ENCODE measurements at regions not wholly inside any gene's neighbourhood (a gene's known extent, or its start where the extent isn't known, plus 50 kb on each side); places are given as distances from the start of the nearest gene placed in this dataset.

GRCh38 chr4:23333946-23334878 lies 555.6 kb downstream of the PPARGC1A start:
- H3K9me3 ChIP-seq (ENCODE audit: control insufficient read depth, insufficient read depth, low read depth, low read length), result no peaks in the 10 kb centered on the region
- no peak overlapping the region for H3K4me3 ChIP-seq (ENCODE audit: low read depth in 2 of 2, low read length in 2 of 2)
- no peaks in the 10 kb centered on the region for H3K27me3 ChIP-seq (ENCODE audit: control insufficient read depth, insufficient read depth, low read length)
- in situ Hi-C loops (cut with HindIII; ENCODE audit: low pct_unique_long_range_greater_than_20kb, low sequenced_read_pairs), result no loop called here
- DNase-seq (ENCODE audit: low read depth, low spot score) (no peak), ATAC-seq (no peak)
- no TSS peak for BruUV-seq (replicated peaks)
- TF ChIP-seq POLR2AphosphoS5 (IDR thresholded peaks at IDR 0.05; ENCODE audit: low read depth, low read length) (no peak), REST (IDR thresholded peaks at IDR 0.05; ENCODE audit: insufficient read depth in 1 of 2, low read depth in 2 of 2, low read length in 1 of 2) (no peak), CTCF (IDR thresholded peaks at IDR 0.05) (no peak)
- H3K36me3 ChIP-seq (ENCODE audit: control insufficient read depth, insufficient read depth, low read length), result no peaks in the 10 kb centered on the region
- CTCF ChIA-PET, result no interaction called here
- no peaks in the 10 kb centered on the region for H3K4me1 ChIP-seq (ENCODE audit: control insufficient read depth, insufficient read depth, low read length)
- POLR2A ChIA-PET, result no interaction called here
- intact Hi-C loops (cut with micrococcal nuclease; ENCODE audit: unreplicated experiment), result no loop called here
- no peak overlapping the region for H3K27ac ChIP-seq (ENCODE audit: low read length)

- CTCF ChIA-PET, result no interaction called here
- TF ChIP-seq POLR2AphosphoS5 (IDR thresholded peaks at IDR 0.05; ENCODE audit: low read depth, low read length), result no peak
- TF ChIP-seq REST (IDR thresholded peaks at IDR 0.05; ENCODE audit: insufficient read depth in 1 of 2, low read depth in 2 of 2, low read length in 1 of 2), result no peak
- TF ChIP-seq CTCF (IDR thresholded peaks at IDR 0.05), result no peak
- no peak for TF ChIP-seq SIN3A (IDR thresholded peaks at IDR 0.05; ENCODE audit: borderline replicate concordance, insufficient read depth, low read depth, low read length)
- TF ChIP-seq TCF7L2 (IDR thresholded peaks at IDR 0.05; ENCODE audit: low read depth, low read length), result no peak
- Histone ChIP-seq H3K9me3 (ENCODE audit: control insufficient read depth, insufficient read depth, low read depth, low read length) (no peaks in the 10 kb centered on the region), H3K27me3 (ENCODE audit: control insufficient read depth, insufficient read depth, low read length) (no peaks in the 10 kb centered on the region), H3K4me1 (ENCODE audit: control insufficient read depth, insufficient read depth, low read length) (no peaks in the 10 kb centered on the region), H3K27ac (ENCODE audit: low read length) (no peak overlapping the region), H3K36me3 (ENCODE audit: control insufficient read depth, insufficient read depth, low read length) (no peaks in the 10 kb centered on the region), H3K4me3 (ENCODE audit: low read depth in 2 of 2, low read length in 2 of 2) (no peak overlapping the region)
- intact Hi-C loops (cut with micrococcal nuclease; ENCODE audit: unreplicated experiment) (no loop called here), in situ Hi-C loops (cut with HindIII; ENCODE audit: low pct_unique_long_range_greater_than_20kb, low sequenced_read_pairs) (no loop called here)
- POLR2A ChIA-PET, result no interaction called here
- BruUV-seq (replicated peaks), result no TSS peak
- DNase-seq (ENCODE audit: low read depth, low spot score), result no peak
- no peak for ATAC-seq
These were observed 556.3 kb downstream of the PPARGC1A start for GRCh38 chr4:23333556-23333945.
